ENCODE measurements at regions not wholly inside any gene's neighbourhood (a gene's known extent, or its start where the extent isn't known, plus 50 kb on each side); places are given as distances from the start of the nearest gene placed in this dataset.
"Not testable (repeated sequence)": the region's sequence is repeated elsewhere in the genome, so short reads cannot be mapped to it uniquely, and the experiment has no call there.

- no peak for DNase-seq
These were observed 216.4 kb downstream of the CXCL12 start for GRCh38 chr10:44168478-44168877.

DNA sequence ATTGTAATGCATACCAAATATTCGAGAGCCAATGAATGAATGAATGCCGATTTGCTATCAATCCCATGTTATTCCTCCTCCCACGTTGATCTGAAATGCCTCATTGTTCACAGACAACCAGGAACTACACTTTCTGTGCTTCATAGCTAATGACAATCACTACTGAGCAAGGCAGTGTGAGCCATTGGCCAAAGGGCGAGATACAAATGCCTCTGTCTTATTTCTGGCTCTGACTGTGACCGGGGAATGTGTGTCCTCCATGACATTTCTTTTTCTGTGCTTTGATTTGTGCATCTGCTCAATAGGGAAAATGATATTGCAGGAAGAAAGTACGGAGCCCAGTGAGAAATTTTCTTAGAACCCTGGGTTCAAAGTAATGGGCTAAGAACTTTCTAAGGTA is 217.1 kb downstream of the CXCL12 start:
- DNase-seq = no peak

DNA sequence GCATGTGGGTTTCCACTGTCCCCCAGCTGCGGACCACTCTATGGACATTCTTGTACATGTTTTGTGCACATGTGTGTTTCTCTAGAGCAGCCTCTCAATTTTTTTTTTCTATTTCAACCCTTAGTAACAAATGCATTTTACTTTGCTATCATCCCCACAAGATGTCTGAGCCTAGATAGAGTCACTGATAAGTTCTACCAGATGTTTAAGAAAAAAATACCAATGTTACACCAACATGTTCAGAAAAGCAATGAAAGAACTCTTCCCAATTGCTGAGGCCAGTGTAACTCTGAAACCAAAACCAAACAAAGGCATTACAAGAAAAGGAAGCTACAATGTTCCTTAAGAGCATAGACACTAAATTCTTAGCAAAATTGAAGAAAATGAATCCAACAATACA is 218.5 kb downstream of the CXCL12 start:
- DNase-seq = no peak

DNA sequence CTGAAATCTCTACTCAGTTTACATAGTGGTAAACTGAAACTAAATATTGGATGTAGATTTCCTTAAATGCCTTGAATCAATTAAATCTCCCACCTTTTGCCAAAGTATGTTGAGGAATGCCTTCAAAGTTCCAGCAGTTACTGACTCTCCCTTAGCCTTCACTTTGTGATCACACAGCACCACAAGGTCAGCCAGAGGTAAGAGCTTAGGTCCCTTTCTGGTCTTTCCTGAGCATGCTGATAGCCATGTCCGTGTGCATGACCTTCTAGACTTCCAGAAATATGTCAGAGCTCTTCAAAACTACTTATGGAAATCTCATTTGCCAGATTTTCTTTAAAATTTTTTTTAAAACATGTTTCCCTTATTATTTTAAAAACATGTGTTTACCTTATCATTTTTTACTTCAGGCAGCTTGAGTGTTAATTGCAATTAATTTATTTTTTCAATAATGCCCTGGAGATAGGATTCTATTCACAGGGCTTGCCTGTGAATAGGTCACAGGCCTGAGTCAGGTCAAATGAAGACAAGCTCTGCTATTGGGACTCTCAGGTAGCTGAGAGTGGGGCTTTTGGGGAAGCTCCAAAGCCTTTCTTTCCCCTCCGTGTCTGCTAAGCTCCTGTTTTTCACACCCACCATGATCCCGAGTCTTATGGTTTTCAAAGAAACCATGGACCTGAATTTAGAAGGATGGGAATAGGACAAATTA is 220.5 kb downstream of the CXCL12 start:
- no peak for DNase-seq

DNA sequence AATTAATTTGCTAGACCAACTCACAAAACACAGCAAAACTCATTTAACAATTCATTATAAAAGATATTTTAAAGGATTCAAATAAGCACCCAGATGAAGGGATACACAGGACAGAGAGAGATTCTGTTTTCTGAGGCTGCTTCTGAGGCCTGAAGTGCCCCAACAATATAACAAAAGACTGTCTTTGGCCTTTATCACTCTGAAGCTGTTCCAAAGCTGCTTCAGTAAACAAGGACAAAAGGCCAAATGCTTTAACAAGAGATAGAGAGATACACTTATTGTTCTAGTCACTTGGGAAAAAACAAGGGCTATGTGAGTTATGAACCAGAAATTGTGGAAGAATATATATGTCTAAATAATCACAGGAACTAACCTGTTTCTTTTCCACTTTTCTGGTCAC is 223.7 kb downstream of the CXCL12 start:
- DNase-seq = no peak

GRCh38 chr10:44157574-44157973 is 227.3 kb downstream of the CXCL12 start:
- no peak for DNase-seq

DNA sequence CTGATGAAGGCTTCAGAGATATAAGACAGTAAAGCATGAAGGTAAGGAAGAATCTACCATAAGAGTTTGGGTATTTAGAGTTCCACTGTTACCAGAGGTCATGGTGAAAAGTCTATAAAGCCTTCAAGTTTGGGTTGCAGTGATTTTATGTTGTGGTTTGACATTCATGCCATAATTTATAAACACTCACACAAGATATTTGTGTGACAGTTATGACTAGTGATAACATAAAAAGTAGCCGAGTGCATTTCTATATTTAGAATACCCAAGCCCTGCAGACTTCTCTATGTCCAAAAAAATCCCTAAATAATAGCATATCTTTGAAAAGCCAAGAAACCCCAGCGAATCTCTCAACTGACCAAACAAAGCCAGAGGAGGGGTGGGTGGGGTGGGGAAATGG is 229.9 kb downstream of the CXCL12 start:
- DNase-seq = no peak

DNA sequence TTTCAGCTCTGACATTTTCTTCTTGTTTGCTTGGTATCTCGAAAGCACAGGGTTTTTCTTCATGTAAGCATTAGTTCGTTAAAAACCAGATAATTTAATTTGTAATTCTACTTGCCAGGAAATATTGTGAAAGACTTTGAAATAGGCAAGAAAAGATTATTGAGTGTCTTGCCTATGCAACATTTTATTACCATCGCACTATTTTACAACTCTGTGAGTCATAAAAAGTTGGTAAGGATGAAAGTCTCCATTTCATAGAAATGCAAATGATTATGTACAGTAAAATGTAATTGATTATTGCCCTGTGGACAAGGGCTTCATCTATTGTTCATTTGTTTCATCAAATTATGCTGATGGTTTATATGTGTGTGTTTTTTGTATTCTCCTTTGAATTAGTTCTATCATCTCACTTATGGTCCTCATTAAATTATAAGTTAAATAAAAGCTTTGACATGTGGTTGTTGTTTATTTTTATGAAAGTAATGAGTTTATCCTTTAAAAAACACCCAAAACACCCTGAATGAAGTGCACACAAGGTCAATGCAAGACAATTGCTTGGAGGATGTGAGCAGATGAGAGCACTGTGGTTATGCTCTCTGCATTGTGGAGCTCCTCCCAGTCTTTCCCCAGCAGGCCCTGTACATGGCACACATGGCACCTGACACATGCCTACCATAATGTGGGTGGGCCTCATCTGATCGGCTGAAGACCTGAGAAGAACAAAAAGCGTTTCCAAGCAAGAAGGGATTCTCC is 230.8 kb downstream of the CXCL12 start:
- DNase-seq = no peak

- no peak for DNase-seq
These were observed 241.3 kb downstream of the CXCL12 start for GRCh38 chr10:44143556-44143955.

DNA sequence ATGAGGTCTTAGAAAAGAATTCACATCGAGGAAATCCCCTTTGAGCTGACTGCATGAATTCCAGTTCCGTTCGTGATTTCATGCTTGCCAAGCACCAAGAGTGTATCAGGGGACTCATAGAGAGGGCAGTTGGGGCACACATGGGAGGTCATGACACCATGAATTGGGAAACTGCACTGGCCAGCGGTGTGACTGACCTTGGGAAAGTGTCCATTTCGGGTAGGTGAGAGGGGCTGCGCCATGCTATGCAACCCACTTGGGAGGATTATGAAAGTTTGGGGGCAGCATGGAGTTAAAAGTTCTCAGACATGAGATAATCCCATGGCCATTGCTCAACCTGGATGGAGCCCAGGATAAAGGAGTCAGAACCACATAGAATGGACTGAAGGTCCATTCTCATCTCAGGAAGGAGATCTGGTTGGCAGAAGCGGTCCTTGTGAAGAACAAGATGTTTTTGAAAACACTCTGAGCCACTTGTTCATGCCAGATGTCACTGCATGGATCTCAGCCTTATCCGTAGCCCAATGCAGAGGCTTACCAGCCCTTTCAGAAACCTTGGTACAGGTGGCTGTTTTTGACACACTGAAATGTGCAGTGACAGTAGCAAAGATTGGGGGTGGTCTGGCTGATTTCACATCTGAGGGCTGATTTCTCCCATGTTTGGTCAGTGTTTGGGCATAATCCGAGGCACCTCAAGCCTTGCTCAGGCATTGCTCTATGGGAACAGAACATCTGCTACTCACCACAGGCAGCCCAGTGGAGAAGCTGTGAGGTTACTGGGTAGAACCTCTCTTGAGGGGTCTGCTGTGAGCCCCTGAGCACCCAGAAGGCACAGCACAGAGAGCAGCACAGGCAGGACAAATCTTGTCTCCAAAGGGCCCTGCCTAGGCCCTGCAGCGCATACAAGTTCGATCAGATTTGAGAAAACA is 252.3 kb downstream of the CXCL12 start:
- no peak for DNase-seq

DNA sequence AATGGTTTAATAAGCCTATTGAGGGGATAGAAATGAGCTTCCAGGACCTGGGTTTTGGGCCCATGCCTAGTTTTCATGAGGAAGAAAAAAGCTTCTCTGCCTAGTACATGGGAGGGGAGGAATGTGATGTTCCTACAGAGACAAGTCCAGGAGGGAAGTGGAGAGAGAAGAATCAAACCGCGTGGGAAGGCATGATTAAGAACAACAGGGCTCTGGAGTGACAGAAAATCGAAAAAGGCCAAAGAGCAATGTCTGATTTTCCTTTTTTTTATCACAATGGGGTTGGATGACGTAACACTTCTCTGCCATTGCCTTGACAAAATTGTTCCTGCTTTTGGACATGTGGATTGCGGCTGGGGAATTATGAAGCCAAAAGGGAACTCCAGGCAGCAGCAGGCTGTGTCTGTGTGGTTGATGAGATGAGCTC is 258.6 kb downstream of the CXCL12 start:
- no peak for DNase-seq

DNA sequence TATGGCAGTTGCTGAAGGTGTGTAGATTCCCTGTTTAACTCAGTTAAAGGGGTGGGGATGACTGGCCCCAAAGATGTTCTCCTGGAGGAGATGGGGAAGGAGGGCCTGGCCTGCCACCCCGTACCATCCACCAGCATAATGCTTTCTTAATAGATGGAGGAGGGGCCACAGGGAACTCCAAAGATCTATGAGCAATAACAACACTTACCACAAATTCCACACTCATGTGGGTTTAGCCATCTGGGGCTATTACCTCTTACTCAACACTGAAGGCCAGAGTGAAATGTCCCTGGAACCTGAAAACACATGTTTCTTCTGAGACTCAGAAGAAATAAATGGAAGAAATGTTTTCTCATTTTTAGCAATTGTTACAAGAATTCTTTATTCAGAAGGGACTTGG is 259.0 kb downstream of the CXCL12 start:
- DNase-seq = no peak

DNA sequence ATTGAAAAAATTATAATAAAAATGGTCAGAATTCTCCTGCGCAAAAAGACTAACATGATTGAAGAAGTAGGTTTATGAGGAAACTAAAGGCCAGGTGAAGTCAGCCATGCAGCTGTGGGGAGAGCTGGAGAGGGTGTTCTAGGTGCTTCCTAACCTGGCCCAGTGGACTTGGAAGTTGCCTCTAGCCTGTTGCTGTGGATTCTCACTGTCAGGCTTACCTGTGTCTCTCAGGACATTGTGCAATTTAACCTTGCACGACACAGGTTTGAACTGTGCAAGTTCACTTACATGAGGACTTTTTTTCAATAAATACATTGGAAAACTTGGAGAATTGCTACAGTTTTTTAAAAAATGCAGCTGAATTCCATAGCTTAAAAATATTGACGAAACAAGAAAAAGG is 266.4 kb downstream of the CXCL12 start:
- DNase-seq = no peak

DNA sequence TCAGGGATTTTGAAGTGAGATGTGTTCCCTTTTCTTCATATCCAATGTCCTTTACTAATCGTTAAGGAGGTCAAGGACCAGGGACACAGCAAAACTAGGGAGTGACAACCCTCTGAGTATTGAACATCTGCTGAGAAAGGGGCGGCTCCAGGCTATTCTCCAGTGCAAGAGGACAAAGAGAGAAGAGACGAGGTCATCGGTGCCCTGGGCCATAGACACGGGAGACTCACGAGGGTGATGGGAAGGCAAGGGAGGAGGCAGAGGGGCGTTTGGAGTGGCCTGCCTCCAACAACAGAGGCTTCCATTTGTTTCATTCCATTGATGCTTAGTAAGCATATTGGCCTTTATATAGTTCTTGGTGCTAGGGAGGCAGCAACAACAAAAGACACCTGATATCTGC is 268.4 kb downstream of the CXCL12 start:
- no peak for DNase-seq

DNA sequence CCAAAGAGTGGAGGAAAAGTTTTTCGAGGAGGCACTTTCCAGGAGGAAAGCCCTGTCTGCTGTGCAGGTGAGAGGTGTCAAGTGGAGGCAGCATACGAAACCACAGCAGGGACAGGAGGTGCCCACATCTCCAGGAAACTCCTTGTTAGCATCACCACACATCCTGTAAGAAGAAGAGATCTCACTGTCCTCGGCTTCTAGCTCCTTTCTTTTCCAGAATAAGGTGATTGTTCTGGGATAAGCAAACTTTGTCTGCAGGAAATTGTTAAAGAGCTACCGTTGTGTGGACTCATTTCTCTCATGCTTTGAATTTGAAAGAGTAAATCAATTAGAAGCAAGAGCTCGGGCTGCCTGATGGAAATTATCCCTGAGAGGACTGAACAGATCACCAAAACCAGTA is 269.4 kb downstream of the CXCL12 start:
- DNase-seq = no peak

DNA sequence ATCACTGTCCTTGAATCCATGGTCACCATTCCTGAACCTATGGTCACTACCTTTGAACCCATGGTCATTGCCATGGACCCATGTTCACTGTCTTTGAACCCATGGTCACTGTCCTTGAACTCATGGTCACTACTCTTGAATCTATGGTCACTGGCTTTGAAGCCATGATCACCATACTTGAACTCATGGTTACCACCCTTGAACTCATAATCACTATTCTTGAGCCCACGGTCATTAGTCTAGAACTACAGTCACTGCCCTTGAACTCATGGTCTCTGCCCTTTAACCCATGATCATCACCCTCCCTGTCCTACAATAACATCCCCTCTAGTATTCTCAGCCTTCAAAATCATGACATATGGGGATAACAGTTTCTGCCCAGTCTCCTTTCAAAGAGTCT is 270.5 kb downstream of the CXCL12 start:
- no peak for DNase-seq

- DNase-seq = not testable (repeated sequence)
These were observed 272.6 kb downstream of the CXCL12 start for GRCh38 chr10:44112280-44112679.

- DNase-seq = no peak
These were observed 279.2 kb downstream of the CXCL12 start for GRCh38 chr10:44105696-44106095.

- DNase-seq = no peak
These were observed 282.1 kb downstream of the CXCL12 start for GRCh38 chr10:44102726-44103255.

- DNase-seq = no peak
These were observed 283.8 kb downstream of the CXCL12 start for GRCh38 chr10:44101082-44101481.

DNA sequence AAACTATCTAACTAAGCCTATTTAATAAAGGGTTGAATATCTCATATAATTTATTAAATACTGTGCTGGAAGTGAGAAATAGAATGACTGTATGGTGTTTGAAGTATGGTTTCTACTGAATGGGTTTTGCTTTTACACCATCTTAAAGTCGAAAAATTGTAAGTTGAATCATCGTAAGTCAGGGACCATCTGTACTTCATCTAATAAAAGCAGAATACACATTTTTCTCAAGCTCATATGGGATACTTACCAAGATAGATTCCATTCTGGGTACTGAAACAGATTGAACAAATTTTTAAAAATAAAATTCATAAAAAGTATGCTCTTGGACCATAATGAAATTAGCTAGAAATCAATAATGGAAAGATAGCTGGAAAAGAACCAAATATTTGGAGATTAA is 285.4 kb downstream of the CXCL12 start:
- no peak for DNase-seq

GRCh38 chr10:44096217-44096616 is 288.7 kb downstream of the CXCL12 start:
- not testable (repeated sequence) for DNase-seq

GRCh38 chr10:44089671-44090070 is 295.2 kb downstream of the CXCL12 start:
- no peak for DNase-seq

Measured in activated T-cell treated with anti-CD3 and anti-CD28 coated beads, Interleukin-2, amount 50 U/mL, for 48 hours (primary cell).